ENCODE measurements at regions not wholly inside any gene's neighbourhood (a gene's known extent, or its start where the extent isn't known, plus 50 kb on each side); places are given as distances from the start of the nearest gene placed in this dataset.

DNA sequence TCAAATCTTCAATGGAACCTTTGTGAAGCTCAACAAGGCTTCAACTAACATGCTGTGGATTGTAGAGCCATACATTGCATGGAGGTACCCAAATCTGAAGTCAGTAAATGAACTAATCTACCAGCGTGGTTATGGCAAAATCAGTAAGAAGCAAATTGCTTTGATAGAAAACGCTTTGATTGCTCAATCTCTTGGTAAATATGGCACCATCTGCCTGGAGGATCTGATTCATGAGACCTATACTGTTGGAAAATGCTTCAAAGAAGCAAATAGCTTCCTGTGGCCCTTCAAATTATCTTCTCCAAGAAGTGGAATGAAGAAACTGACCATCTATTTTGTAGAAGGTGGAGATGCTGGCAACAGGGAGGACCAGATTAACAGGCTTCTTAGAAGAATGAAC lies 54.7 kb upstream of the TTC39B start:
- Histone ChIP-seq H3K36me3 (ENCODE audit: control insufficient read depth, insufficient read depth, low read length) (no peaks in the 10 kb centered on the region), H3K27me3 (ENCODE audit: control insufficient read depth, insufficient read depth, low read length) (no peaks in the 10 kb centered on the region), H3K4me3 (ENCODE audit: low read depth, low read length) (no peak overlapping the region)
- TF ChIP-seq, protein P1, sequence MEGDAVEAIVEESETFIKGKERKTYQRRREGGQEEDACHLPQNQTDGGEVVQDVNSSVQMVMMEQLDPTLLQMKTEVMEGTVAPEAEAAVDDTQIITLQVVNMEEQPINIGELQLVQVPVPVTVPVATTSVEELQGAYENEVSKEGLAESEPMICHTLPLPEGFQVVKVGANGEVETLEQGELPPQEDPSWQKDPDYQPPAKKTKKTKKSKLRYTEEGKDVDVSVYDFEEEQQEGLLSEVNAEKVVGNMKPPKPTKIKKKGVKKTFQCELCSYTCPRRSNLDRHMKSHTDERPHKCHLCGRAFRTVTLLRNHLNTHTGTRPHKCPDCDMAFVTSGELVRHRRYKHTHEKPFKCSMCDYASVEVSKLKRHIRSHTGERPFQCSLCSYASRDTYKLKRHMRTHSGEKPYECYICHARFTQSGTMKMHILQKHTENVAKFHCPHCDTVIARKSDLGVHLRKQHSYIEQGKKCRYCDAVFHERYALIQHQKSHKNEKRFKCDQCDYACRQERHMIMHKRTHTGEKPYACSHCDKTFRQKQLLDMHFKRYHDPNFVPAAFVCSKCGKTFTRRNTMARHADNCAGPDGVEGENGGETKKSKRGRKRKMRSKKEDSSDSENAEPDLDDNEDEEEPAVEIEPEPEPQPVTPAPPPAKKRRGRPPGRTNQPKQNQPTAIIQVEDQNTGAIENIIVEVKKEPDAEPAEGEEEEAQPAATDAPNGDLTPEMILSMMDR (IDR thresholded peaks at IDR 0.05; ENCODE audit: insufficient read depth, low read length, poor library complexity, severe bottlenecking) = no peak
- DNase-seq (ENCODE audit: low read depth) = no peak

DNA sequence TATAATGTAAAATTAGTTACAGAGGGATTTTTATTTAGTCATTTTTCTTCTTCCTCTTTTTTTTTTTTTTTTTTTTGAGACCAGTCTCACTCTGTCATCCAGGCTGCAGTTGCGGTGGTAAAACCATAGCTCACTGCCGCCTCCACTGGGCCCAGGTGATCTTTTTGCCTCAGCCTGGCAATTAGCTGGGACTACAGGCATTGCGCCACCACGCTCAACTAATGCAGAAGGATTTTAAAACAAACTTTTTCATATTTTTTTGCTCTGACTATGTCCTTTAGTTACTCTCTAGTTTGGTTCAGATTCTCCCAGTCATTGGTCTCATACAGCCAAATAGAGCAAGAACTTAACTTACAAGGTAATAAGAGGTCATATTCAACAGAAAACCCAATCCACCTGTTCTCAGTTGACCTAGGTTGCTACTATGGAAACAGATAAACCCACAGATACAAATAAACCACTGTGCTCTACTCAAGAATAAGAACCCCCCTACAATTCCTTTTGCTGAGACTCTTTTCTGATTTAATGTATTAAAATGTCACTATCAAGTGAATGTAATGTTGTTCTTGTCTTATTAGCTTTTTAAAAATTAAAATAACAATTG lies 50.1 kb upstream of the TTC39B start:
- TF ChIP-seq, protein P1 (IDR thresholded peaks at IDR 0.05; ENCODE audit: insufficient read depth, low read length, poor library complexity, severe bottlenecking) = peak; percentile 12
- DNase-seq (ENCODE audit: low read depth) = no peak
- no peak overlapping the region for H3K4me3 ChIP-seq (ENCODE audit: low read depth, low read length)

More for the DNA sequence above, 50.1 kb upstream of the TTC39B start:
- Histone ChIP-seq H3K27me3 (ENCODE audit: control insufficient read depth, insufficient read depth, low read length) (no peaks in the 10 kb centered on the region), H3K36me3 (ENCODE audit: control insufficient read depth, insufficient read depth, low read length) (no peaks in the 10 kb centered on the region)

Data from kidney epithelial cell (primary cell).